Inflammatory macrophage (primary cell): ENCODE measurements at regions not wholly inside any gene's neighbourhood (a gene's known extent, or its start where the extent isn't known, plus 50 kb on each side); places are given as distances from the start of the nearest gene placed in this dataset.

ENCODE experiments used
- DNase-seq, 2 donors: peaks; one replicate each; pipeline ENCODE4 v3.0.0-alpha.2; 2020 to 2022

DNA sequence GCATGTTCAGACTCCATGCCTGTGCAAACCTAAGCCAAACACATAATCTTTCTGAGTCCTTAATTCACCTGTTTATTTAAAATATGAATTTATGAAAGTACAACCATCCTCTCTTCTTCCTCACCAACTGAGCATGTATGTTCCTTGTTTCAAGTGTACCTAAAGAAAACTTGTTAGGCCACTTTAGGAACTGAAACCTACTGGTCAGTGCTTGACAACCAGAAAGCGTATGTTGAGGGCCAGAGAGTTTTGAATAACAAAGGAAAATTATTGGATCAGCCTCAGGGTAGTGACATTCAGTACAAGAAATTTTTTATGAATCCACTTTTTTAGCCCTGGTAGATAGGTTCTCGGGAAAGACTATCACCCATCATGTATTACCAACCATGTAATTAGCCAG, 847.6 kb upstream of the CELF4 start:
- no peak for DNase-seq

GRCh38 chr18:38406607-38407006, 841.0 kb upstream of the CELF4 start:
- DNase-seq = no peak

DNA sequence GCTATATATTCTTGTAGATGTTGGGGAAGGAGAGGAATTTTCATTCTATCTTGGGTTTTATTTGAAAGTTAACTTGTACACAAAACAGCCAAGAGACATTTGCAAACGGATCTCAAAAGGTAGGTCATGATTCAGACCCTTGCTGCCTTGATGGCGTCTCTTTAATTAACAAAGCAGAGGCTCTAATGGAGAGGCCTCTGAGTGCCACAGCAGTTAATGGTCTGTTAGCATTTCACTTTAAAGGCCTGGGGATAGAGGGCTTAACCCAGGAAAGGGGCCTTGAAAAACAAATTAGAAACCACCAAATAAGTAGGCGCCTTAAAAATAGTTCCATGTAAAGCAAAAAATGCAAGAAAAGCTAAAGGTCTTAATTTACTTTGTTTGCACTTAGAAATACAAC, 836.9 kb upstream of the CELF4 start:
- no peak for DNase-seq

DNA sequence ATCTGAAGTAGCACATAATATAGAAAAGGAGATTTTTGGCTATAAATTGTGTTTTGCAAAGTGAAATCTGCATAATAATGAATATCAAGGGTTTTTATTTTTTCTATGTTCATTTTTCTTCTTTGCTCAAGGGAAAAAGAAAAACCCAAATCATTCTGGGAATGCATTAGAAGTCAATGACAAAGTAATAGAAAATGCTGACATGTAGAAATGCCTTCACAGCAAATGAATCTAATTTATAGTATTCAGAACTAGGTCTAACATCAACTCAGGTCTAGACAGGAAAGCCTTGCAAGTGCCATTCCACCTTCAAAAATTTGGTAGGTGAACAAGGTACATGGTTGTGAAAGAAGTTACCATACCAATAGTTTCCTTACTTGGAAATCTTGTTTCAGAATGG, 831.5 kb upstream of the CELF4 start:
- DNase-seq = no peak

- no peak for DNase-seq
These were observed 820.5 kb upstream of the CELF4 start for GRCh38 chr18:38386146-38386545.

DNA sequence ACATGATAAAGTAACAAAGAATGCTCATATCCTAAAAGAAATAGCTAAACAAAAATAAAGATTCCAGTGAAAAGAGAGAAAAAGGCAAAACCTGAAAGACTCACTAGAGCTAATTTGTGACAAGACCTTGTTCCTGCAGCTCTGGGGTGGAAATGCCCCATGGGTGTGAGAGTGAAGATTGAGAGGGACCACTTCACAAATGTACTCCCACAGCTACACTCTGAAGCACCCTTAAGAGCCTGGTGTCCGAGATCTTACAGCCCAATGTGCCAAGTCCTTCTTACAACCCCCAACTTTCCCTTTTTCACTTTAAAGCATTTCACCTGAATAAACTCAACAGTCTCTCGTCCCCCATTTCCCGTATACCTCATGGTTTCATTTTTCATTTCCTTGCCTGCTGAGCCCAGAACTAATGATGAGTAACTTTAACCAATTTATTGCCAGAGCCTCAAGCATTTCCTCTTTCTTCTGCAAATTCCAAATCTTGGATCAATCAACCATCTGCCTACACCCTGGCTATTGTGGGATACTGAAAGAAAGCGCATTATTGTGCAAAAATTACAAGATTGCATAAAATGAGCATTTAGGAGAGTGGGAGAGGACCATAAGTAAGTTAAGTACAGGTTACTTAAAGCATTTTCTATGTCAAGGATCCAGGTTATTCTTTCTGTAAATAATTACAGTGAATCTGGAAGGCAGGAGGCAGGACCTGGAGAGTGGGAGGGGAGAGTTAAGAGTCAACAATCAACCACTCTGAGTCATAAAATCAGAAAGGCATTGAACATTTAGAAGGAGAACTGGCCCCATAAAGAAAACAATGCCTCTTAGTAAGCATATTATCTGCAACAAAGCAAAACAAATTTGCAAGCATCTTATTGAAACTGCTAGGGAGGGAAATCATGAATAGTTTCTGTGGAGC, 804.4 kb upstream of the CELF4 start:
- DNase-seq = no peak

GRCh38 chr18:38368886-38369285, 803.3 kb upstream of the CELF4 start:
- no peak for DNase-seq

- DNase-seq = no peak
These were observed 802.6 kb upstream of the CELF4 start for GRCh38 chr18:38368246-38368645.

- DNase-seq = no peak
These were observed 801.9 kb upstream of the CELF4 start for GRCh38 chr18:38367473-38367872.

DNA sequence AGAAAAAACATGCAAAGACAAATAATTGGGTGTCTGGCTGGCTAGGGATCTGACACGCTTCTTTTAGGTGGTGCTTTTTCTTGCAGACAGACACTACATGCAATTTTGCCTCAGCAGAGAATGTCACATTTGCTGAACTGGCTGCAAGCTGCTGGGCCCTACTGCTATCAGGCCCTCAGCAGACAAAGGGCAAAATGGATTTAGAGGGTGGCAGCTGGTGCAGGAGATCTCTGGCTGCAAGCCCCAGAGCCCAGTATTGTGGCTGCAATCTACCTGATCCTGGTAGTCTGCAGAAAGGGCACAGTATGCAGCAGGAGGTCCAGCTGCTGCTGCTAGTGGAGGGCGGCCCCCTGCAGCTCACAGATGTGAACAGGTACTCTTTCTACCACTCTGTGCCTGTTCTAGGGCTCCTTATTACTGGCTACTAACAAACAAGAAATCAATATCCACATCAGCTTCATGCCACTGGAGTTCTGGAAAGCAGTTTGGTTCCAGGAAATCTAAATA, 796.7 kb upstream of the CELF4 start:
- DNase-seq = no peak

- no peak for DNase-seq
These were observed 793.4 kb upstream of the CELF4 start for GRCh38 chr18:38358805-38359657.

DNA sequence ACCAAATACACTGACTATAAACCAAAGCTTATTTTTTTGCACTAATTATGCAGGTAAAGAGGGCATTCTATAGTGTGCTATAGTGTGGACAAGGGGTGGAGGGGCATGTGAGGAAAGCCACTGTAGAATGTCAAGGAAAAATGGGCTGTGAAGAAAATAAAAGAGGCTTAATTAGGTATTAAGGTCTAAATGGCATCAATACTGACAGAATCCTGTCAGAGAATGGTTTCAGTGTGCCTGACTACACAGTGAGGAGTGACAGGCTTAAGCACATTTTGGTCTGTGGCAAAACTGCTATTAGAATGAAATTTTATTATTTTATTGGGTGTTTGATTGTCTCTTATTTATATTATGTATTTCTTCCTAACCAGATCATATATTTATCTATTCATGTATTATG, 787.6 kb upstream of the CELF4 start:
- DNase-seq = no peak

GRCh38 chr18:38350141-38350540, 784.5 kb upstream of the CELF4 start:
- no peak for DNase-seq

DNA sequence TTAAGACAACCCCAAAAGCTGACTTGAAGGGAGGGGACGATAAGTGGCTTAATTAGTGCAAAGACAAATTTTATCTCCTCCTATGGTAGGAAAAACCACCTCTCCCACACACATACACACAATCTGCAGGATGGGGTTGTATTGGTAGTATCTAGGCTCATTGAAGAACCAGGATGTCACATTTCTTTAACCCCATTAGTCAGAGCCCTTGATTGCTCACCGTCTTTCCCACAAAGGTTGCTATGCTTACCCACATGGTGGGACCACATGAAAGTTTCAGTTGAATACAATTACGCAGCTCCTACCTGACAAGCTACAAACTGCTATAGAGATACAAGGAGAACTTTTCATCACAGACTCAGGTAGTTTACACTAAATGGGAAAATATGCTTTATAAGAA, 765.0 kb upstream of the CELF4 start:
- no peak for DNase-seq

GRCh38 chr18:38329145-38329544, 763.5 kb upstream of the CELF4 start:
- no peak for DNase-seq

DNA sequence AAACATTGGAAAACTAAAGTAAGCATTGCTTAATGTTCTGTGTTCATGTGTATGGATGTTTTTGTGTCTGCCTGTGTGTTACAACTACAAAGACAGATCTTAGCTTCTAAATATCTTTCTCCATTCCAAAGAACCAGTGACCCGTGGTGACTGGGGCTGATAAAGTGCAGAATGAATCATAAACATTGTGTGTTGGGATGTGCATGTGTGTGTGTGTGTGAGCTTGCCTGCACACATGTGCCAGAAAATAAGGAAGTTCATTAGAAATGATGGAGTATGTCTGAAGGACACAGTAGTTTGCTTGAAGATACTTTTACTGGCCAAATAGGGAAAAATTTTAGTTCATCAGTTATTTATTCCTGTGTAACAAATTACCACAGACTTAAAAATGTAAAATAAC, 756.6 kb upstream of the CELF4 start:
- DNase-seq = no peak

DNA sequence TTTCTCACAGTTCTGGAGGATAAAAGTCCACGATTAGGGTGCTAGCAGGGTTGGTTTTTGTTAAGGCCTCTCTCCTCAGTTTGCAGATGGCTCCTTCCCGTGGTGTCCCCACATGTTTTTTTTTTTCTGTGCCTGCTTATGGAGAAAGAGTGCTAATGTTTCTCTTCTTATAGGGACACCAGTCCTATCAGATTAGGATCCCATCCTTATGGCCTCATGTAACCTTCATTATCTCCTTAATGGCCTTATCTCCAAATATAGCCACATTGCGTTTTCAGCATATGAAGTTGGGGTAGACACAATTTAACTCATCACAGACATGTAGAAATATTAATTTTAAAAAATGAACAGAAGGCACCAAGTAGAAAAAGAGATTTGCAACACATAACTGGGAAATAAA, 755.7 kb upstream of the CELF4 start:
- no peak for DNase-seq

DNA sequence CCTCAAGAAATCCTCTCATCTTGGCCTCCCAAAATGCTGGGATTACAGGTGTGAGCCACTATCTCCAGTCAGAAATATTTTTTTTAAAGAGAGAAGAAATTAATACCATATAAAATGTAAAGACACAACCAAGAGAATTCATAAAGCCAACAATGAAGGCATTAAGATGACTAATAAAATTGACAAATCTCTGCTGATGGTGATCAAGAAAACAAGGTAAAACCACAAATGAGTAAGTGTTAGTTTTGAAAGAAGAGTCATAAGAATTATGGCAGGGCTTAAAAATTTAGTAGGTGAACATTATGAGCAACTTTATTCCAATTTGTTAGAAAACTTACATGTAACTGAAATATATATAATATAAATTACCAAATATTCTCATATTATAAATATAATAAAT, 752.8 kb upstream of the CELF4 start:
- DNase-seq = no peak

DNA sequence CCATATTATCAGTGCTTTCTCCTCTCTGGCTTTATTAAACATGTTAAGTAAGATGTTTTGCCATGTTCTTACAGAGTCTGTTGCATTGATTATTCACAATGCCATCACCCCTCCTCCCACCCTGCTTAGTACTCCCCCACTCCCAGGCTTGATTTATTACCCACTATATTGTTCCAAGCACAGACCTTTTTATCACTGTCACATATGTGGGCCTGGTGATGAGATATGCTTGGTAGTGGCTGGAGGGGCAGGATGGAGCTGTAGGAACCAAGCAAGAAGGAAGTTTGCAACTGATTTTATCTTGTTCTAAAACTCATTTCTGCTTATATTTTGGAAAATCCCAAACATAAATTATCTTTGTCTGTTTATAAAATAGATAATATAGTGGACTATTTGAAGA, 748.2 kb upstream of the CELF4 start:
- DNase-seq = no peak

DNA sequence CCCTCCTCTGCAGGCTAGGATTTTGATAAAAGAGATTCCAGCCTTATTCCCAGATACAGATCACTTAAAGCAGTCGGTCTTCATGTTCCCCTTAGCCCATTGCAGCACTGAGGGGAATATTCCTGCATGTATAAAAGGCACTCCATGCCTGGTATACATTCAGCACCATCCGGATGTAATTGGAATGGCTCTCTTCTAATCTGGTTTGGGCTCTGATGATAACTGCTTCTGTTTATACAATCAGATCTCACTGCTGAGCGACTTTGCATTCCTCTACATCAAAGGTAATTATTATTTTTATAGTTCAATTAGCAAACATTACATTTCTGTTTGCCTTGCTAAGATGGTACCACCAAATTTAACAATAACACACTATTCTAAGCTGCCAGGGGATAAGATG, 746.9 kb upstream of the CELF4 start:
- no peak for DNase-seq

GRCh38 chr18:38310936-38311335, 745.3 kb upstream of the CELF4 start:
- DNase-seq = no peak

- no peak for DNase-seq
These were observed 742.3 kb upstream of the CELF4 start for GRCh38 chr18:38307914-38308313.

GRCh38 chr18:38305961-38306360, 740.4 kb upstream of the CELF4 start:
- DNase-seq = no peak

- DNase-seq = no peak
These were observed 736.0 kb upstream of the CELF4 start for GRCh38 chr18:38301621-38302020.
